ENCODE measurements at regions not wholly inside any gene's neighbourhood (a gene's known extent, or its start where the extent isn't known, plus 50 kb on each side); places are given as distances from the start of the nearest gene placed in this dataset. TPM values are rescaled to one million over a fixed set of nuclear protein-coding genes. Genes with fewer than 3 reads are reported as not detected.

Small RNA genes in the stretch of these regions (small RNA-seq; reads per million reads assigned to genes)
- gene AC010385.1 (ENCODE audit: low read depth) = not detected
- gene AC010385.3 (ENCODE audit: low read depth) = not detected
- not detected for gene AC026421.1 (ENCODE audit: low read depth)
- not detected for gene AC114300.1 (ENCODE audit: low read depth)
- not detected for gene LSP1P3 (ENCODE audit: low read depth)
- gene RF00425 (ENCODE audit: low read depth) = not detected
- gene RNU6-738P (ENCODE audit: low read depth) = not detected
- not detected for gene RNU6-909P (ENCODE audit: low read depth)
- not detected for gene UBL5P1 (ENCODE audit: low read depth)
